GM21526 (cell line): ENCODE measurements at regions not wholly inside any gene's neighbourhood (a gene's known extent, or its start where the extent isn't known, plus 50 kb on each side); places are given as distances from the start of the nearest gene placed in this dataset.

ENCODE experiments used
- ATAC-seq: cut with Tn5 transposase; IDR thresholded peaks from one replicate; pipeline ENCODE4 v1.9.1; 2021; ENCODE audit warnings: moderate library complexity; ENCODE audit not compliant: unreplicated experiment, low FRiP score

DNA sequence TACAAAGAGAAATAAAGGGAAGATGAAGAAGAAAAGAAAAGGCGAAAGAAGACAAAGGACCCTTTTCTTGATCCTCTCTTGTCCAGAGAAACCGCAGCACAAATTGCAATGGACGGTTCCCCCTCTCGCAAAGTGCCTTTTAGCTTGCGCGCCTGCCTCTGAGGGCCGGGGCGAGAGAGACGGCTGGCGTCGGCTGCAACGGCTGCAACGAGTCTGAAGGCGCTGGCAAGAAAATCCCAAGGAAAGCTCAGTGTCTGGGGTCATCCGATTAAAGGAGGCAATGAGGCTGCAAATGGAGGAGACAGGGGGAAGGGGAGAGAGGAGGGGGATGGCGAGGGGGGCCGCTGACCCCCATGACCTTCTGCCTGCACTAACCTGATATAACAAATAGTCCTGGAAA lies 671.5 kb downstream of the MED13L start:
- ATAC-seq = no peak

DNA sequence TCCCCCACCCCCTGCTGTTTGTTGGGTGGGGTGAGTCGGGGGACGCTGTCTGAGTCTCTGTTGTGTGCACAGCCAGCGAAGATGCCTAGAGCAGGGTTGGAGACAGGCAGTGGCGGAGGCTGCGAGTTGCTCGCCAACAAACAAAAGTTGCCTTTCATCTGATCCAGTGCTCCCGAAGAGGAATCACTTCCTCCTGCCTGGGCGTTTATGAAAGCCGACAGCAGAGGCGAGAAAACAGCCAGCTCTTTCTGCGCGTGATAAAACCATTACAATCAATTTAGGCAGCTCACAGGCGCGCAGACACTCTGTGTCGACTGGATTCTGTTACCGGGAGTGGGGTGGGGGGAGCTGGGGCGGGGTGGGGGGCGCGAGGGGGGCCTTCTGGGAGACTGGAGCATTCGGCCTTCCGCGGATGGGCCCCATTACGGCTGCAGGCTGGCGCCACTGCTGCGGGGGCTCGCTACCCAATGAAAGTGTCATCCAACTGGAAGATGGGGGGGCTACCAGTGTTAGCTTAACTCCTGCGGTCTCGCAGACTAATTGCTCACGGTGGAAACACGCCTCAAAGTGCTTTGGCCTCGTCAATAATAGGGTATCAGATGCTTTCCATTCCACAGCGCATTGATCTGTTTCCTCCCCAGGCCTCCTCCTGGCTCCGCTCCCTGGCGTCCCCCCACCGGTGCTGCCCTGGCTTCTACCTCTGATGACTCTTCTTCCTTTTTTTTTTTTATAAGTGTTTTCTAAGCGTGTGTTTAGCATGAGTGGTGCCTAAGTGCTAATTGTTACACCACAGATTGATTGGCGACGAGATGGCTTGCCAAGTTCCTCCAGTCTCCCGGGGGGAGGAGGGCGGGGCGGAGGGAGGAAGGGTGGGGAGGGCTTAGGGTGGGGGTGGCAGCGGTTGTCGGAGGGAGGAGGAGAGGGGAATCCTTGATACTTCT lies 678.4 kb downstream of the MED13L start:
- ATAC-seq = no peak

DNA sequence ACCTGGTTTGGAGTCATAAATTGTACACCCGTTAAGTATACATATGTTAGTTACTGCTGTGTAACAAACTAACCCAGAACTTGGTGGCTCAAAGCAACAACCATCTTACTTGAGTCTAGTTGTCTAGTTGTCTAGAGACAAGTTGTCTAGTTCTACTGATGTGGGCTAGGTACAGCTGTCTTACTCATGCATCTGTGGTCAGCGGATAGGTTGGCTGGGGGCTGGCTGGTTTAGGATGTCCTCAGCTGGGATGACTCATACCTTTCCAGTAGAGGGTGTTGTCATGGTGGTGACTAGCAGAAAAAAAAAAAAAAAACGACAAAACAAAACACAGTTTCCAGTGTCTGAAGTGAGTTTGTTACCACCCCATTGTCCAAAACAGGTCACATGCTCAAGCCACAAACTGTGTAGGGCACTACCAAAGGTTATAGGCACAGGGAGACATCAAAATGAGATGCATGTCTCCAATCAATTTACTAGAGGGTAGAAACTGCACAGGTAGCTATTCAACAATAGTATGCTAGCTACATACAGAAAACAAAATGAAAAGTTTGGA lies 680.3 kb downstream of the MED13L start:
- no peak for ATAC-seq

DNA sequence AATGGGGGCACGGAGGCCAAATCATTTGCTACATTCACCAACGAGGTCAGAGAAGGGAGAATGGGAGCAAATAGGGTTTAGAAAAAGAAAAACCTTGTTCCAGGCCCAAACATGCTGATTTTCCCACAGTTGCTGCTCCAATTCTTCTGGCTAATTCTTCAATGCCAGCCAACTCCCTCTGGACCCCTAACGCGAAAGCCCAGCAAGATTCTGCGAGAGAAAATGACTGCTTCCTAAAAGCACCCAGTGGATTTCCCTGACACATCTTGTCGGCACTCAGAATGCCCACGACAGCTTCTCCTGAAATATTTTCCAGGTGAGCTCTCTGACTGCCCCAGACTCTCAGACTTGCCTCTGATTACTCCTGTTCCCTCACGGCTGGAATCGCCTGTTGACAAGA lies 689.4 kb downstream of the MED13L start:
- no peak for ATAC-seq

DNA sequence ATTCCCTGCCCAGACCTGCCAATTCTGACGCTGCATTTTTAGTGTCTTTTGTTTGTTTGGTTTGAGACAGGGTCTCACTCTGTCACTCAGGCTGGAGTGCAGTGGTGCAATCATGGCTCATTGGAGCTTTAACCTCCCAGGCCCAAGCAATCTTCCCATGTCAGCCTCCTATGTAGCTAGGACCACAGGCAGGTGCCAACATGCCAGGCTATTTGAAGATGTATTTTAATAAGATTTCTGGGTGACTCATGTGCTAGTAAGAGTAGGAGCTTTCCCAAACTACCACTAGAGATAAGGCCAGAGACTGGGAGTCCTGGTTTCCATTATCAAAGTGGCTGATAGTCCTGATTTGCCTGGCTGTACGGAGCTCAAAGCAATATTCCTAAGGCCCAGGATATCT lies 693.3 kb downstream of the MED13L start:
- no peak for ATAC-seq

DNA sequence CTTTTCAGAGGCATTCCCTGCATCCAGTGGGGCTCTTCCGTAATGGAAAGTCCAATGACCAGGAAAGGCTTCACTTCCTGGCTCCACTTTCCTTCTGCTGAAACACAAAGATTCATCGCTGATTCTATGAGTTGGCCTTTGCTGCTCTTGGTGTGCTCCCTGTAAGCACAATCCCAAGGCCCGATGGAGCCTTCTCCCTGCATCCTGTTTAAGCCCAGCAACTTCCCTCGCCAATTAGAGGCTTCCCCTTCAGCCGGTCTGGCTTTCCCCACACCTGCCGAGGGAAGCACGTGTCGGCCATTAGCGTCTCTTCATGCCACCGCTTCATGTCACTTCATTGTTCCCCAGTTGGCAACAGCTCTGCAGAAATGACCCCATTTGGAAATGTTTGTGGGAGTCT lies 693.9 kb downstream of the MED13L start:
- no peak for ATAC-seq

DNA sequence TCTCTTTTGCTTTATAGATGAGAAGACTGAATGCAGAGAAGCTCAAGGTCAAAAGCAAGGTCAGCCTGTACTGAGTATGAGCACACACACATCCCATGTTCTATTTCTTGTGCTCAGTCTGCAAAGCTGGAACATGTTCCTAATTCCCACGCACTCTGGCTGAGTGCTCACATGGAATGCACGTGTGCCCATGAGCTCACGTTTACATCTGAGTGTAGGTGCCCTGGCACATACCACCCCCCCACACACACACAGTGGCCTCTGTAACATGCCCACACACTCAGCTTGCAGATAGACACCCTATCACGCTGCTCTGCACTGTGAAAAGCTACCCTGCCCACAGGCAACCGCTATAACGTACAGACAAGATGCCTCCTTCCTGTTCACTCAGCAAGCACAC lies 700.1 kb downstream of the MED13L start:
- no peak for ATAC-seq

DNA sequence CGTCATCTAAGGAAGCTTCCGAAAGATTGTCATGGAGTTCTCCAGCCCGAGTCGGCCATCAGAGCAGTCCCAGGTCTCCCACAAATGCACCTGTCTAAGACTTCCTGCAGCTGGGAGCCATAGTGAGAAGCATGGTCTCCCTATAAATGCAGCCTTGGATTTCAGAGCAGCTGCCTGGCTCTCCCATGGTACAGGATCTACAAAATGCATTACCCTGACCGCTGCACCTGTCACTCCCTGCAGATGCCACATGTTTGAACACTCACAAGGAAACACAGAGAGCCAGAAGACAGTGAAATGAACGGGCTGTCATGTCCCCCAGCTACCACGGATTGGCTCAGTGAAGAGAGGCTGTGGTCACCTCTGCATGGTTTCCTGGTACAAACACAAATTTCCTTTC lies 702.7 kb downstream of the MED13L start:
- ATAC-seq = no peak

DNA sequence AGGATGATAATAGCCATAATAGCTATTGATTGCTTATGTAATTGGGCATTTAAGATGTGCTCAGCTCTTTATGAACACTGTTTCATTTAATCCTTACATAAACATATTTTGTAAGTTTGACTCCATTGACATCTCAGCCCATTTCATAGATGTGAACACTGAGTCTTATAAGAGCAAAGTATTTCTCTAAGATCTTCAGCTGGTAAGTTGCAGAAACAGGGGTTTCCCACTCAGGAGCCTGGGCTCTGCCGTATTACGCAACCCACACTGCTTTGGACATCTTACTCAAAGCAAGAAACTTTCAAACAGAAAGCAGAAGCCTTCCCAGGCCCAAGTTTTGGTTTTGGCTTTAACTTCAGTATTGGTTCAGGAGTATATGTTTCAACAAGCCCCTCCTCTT lies 705.1 kb downstream of the MED13L start:
- peak; percentile 92 for ATAC-seq

DNA sequence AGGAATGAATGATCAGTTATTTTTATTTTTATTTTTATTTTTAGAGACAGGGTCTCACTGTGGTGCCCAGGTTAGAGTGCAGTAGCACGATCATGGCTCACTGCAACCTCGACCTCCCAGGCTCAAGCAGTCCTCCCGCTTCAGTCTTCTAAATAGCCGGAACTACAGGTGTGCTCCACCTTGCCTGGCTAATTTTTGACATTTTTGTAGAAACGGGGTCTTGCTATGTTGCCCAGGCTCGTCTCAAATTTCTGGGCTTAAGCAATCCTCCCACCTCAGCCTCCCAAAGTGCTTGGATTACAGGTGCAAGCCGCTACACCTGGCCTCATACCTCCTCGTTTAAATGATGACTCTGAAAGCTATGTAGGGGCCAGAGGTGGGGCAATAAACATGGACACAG lies 706.0 kb downstream of the MED13L start:
- ATAC-seq = no peak

DNA sequence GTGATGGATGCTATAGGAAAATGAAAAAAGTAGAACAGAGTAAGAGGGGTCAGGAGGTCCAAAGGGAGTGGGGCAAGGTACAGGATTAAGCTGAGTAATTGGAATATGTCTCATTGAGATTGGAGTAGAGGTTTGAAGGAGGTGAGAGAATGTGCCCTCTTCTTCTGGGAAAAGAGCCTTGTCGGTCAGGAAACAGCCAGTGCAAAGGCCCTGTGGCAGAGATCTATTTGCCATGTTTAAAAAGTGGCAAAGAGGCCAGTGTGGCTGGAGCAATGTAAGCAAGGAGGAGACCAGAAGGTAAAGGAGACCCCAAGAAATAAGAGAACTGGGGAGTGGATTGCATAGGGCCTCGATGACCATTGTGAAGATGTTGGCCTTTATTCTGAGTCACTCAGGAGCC lies 706.5 kb downstream of the MED13L start:
- ATAC-seq = no peak

DNA sequence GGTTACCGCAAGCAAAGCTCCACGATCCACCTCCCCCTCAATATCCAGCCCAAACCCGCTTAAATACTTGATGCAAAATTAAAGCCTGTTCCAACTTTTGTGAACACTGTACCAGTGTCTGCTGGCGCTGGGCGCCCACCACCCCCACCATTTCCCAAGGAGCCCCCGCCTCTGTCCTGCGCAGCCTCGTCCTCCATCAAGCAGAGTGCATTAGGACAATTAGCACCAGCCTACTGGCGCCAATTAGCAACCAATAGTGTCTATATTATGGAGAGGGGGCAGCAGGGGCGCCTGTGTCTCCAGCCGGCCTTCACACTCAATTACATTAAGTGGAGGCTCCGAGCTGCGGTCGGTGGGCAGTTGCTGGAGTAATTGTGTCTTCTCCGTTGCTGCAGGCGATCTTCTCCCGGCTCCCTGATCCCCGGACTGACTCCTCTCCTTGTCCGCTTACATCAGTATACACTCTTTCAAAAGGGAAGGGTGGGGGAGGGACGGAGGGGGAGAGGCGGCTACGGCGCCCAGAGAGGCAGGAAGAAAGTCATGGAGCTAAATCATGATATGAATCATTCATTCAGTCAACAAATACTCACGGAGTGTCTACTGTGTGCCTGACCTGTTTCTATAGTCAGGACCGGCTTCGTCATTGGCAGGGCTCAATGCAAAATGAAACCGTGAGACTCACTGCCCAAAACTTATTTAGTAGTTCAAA lies 707.3 kb downstream of the MED13L start:
- no peak for ATAC-seq

DNA sequence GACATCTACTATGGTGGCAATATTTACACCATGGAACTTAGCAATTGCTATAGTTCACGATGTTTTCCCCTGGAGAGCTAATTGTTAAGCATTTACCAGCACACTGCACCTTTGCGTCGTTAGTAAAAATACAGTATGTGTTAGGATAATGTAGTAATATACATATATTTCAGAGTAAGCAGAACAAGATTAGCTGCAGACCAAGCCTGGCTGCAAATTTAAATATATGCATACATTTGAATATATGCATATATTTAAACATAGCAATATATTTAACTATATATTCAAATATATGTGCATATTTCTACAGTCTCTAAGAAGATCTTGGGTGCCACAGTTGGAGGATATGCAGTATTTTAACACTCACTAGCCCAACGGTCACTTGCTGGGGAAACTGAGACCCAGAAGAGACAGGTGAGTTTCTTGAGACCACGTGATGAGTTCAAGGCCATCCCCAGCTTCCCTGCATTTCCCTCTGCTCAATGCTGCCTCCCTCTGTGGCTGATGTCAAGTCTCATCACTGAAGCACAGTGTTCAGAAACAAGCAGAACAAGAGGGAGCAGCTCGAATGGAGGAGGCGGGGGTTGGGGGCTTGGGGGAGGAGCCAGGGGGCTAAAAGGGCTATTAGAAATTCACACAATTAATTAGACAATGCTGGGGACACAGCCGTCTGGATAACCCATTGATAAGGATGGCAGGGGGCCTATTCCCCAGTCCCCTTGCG lies 708.0 kb downstream of the MED13L start:
- no peak for ATAC-seq

DNA sequence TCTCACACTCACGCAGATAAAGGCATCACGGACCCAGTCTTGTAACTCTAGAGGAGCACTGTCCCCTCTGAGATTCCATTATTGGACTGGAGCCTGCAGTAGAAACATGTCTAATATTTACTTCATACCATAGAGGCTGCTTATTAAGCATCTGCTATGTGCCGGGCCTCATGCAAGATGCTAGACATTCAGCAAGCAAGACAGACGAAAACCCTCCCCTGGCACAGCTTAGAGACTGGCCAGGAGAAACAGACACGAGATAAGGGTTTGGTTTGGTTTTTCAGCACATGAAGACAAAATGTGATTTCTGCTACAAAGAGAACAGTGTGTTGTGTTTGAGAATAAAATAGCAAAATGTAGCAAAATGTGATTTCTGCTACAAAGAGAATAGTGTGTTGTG lies 719.2 kb downstream of the MED13L start:
- ATAC-seq = no peak

DNA sequence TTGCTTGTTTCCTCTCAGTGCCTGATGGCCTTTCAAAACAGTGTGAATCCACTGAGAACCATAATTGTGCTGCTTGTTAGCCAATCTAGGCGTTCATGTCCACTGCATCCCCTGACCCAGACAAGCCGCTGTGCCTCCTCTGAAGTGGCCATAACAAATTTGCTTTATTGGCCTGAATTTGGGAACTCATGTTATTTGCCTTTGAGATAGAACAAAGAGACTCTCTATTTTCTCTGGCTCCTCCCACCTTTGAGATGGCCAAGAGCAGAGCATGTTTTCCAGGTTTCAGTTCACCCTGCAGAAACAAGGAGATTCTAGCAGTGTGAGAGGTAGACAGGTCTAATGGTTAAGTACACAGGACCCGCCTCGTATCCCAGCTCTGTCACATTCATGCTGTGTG lies 723.9 kb downstream of the MED13L start:
- ATAC-seq = no peak

DNA sequence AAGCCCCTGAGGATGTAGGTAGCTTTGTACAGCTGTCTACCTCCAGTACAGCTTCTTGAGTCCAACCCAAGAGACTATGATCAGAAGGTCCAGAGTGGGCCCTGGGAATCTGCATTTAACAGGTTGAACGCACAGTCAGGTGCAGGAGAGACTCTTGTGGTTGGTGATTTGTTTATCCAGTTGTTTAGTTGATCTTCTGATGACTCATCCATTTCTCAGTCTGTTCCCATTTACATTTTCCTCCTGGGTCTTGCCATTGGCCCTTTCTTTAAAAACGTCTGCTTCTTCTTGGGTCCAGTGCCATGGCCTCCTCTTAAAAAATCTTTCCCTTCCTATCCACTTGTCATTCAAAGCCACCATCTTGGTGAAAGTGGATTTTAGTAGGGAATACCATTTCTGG lies 734.2 kb downstream of the MED13L start:
- no peak for ATAC-seq

DNA sequence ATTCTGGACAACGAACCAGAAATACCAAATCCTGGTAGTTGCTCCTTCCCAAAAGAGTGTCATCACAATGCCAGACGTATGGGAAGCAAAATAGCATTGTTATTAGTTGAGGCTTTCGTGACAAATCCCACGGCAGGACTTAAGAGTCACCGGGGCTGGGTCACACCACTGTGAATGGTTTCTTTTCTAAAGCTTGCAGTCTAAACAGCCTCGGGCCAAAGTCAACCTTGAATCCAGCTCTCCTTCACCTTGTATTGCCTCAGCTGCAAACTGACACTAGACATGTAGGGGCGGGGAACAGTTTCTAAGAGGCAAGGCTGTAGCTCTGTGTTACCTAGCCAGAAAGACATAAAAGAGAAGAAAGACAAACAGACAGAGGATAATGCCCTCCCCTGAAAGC lies 734.8 kb downstream of the MED13L start:
- no peak for ATAC-seq

DNA sequence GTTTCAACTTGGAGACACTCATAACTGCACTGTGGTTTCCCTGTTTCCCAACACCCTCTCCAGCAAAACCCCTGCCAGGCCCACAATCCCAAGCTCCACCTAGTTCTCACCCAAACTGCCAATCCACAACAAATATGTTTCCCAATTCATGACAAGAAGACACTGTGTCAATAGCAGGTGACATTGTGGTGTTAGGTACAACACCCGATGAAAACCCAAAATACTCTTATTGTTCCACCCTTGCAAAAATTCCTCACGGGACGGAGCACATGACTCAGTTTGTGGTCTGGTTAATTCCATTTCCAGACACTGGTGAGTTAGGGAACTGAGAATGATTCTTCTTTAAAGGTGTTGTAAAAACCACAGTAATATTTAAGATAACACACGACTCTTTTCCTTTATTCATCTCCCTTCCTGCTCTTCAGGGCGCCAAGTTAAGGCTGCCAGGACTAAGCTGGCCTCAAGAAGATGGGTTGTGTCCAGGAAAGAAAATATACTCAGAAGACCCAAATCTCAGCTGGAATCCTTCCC lies 735.5 kb downstream of the MED13L start:
- ATAC-seq = no peak

DNA sequence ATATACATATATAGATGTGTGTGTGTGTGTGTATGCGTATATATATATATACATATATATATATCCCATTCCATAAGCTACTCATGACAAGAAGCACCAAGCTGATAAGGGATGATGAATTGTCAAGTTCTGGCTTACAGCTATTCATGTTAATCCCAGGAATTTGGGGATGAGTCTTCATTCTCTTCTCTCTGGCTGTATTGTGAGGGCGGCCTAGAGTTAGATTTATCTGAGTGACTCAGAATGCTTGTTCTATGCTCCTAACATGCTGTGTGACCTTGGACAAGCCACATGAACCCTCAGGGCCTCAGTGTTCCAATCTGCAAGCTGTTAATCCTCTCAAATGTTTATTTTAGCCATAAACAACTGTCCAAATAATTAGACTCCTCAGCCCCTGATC lies 749.0 kb downstream of the MED13L start:
- no peak for ATAC-seq

DNA sequence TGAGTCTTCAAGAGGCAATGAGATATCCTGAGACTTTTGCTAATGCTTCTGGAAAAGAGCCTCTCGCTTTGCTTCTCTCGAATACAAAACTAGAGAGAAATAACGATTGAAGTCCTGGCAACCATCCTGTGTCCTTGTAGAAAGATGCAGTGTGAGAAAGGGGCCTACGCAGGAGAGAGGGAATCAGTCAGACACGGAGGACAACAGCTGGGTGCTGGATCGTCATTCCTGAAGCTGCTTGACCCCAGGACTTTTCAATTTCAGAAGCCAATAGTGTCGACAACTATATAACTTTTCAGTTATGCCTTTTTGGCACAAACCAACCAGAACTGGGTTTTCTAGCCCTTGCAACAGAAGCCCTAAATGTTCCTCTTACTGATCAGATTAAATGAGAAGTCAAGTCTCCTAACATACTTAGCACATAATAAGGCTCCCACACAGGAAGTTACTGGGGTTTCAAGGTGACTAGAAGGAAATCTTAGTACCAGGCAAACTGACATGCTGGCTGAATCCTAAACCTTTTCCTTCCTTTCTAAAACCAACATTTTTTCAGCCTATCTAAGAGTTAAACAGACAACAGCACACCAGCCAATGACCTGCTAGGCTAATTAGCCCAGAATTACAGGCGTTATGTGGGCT lies 755.6 kb downstream of the MED13L start:
- no peak for ATAC-seq
